Gastroesophageal sphincter (tissue), 3 donors: ENCODE measurements at regions not wholly inside any gene's neighbourhood (a gene's known extent, or its start where the extent isn't known, plus 50 kb on each side); places are given as distances from the start of the nearest gene placed in this dataset.

Experiments used
- POLR2A ChIP-seq, 2 donors: fragments of 450-650 bp; IDR thresholded peaks; one replicate each; pipeline ENCODE4 v1.6.1; 2017; ENCODE audit warnings: antibody characterized with exemption in 2 of 2, mild to moderate bottlenecking in 2 of 2, moderate library complexity in 1 of 2
- POLR2AphosphoS5 ChIP-seq: sonication (generic); formaldehyde crosslinking; IDR thresholded peaks from one replicate; pipeline ENCODE4 v1.6.1; 2017; ENCODE audit warnings: antibody characterized with exemption
- TF ChIP-seq, protein P1 (sequence below), 4 experiments: fragments of 200-600 bp in 2 of 4; fragments of 450-650 bp in 2 of 4; sonication (generic) in 1 of 4; IDR thresholded peaks; one replicate each; pipeline ENCODE4 v1.5.1; 2017 to 2019; ENCODE audit warnings: antibody characterized with exemption in 4 of 4, mild to moderate bottlenecking in 2 of 4, moderate library complexity in 2 of 4

DNA sequence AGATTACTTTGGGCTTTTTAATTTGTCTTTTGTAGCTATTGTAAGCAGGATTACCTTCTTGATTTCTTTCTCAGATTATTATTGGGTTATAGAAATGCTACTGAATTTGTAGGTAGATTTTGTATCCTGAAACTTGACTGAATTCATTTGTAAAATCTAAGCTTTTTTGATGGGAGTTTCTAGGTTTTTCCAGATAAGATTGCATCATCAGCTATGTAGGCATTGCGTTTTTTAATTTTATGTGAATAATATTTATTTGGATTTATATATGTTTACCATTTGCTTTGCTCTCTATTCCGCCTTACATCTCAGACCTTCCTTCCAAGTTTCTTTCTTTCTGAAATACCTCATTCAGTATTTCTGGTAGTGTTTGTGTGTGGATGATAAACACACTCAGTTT is 351.7 kb upstream of the ANKRD30A start:
- TF ChIP-seq POLR2A (IDR thresholded peaks at IDR 0.05) (no peak), POLR2AphosphoS5 (no peak)
- TF ChIP-seq, protein P1, sequence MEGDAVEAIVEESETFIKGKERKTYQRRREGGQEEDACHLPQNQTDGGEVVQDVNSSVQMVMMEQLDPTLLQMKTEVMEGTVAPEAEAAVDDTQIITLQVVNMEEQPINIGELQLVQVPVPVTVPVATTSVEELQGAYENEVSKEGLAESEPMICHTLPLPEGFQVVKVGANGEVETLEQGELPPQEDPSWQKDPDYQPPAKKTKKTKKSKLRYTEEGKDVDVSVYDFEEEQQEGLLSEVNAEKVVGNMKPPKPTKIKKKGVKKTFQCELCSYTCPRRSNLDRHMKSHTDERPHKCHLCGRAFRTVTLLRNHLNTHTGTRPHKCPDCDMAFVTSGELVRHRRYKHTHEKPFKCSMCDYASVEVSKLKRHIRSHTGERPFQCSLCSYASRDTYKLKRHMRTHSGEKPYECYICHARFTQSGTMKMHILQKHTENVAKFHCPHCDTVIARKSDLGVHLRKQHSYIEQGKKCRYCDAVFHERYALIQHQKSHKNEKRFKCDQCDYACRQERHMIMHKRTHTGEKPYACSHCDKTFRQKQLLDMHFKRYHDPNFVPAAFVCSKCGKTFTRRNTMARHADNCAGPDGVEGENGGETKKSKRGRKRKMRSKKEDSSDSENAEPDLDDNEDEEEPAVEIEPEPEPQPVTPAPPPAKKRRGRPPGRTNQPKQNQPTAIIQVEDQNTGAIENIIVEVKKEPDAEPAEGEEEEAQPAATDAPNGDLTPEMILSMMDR (IDR thresholded peaks at IDR 0.05): no peak
